A673 (cell line): ENCODE measurements at regions not wholly inside any gene's neighbourhood (a gene's known extent, or its start where the extent isn't known, plus 50 kb on each side); places are given as distances from the start of the nearest gene placed in this dataset.
"Not testable (repeated sequence)": the region's sequence is repeated elsewhere in the genome, so short reads cannot be mapped to it uniquely, and the experiment has no call there.

Experiments
- BruUV-seq: library from RNA; stranded (reverse); fragments of 400-500 nt; replicated peaks from 2 replicates; lab custom pipeline; 2021; lab: Mats Ljungman, UMichigan
- CTCF ChIA-PET: fragments of 300-600 bp; sonication (Branson Sonifier 250); formaldehyde crosslinking; loops from one replicate; lab custom pipeline; 2022; ENCODE audit warnings: antibody characterized with exemption; lab: Charles Lee
- POLR2A ChIA-PET: fragments of 300-600 bp; sonication (Branson Sonifier 250); formaldehyde crosslinking; loops from one replicate; lab custom pipeline; 2022; ENCODE audit warnings: antibody characterized with exemption; ENCODE audit not compliant: low non-redundant PET; lab: Charles Lee
- DNase-seq: peaks from one replicate; pipeline ENCODE4 v3.0.0-alpha.2; 2015; ENCODE audit warnings: low spot score
- H3K27ac ChIP-seq: fragments of 200-600 bp; sonication (generic); 2 replicates; pipeline ENCODE4 v1.5.1; 2016; ENCODE audit warnings: mixed run types, low read depth, mild to moderate bottlenecking, mixed read lengths, antibody characterized with exemption, low read length; ENCODE audit not compliant: poor library complexity, severe bottlenecking
- H3K27me3 ChIP-seq: fragments of 200-600 bp; sonication (generic); replicated peaks from 2 replicates; pipeline ENCODE4 v1.6.1; 2017; ENCODE audit warnings: mixed run types, low read depth, mild to moderate bottlenecking, mixed read lengths, antibody characterized with exemption, low read length; ENCODE audit not compliant: insufficient read depth, poor library complexity
- H3K36me3 ChIP-seq: fragments of 200-600 bp; sonication (generic); 2 replicates; pipeline ENCODE4 v1.6.1; 2016; ENCODE audit warnings: mixed run types, mild to moderate bottlenecking, mixed read lengths, antibody characterized with exemption, low read length; ENCODE audit not compliant: insufficient read depth, poor library complexity, severe bottlenecking
- H3K4me1 ChIP-seq: fragments of 200-600 bp; sonication (generic); 2 replicates; pipeline ENCODE4 v1.6.1; 2017; ENCODE audit warnings: mixed run types, mild to moderate bottlenecking, mixed read lengths, antibody characterized with exemption, low read length; ENCODE audit not compliant: insufficient read depth, poor library complexity, severe bottlenecking
- H3K4me3 ChIP-seq: fragments of 200-600 bp; sonication (generic); 2 replicates; pipeline ENCODE4 v1.5.1; 2016; ENCODE audit warnings: low read depth, mixed run types, mild to moderate bottlenecking, mixed read lengths, low read length; ENCODE audit not compliant: poor library complexity, severe bottlenecking
- H3K9me3 ChIP-seq: fragments of 200-600 bp; sonication (generic); 2 replicates; pipeline ENCODE4 v1.6.1; 2016; ENCODE audit warnings: mixed run types, low read depth, mild to moderate bottlenecking, mixed read lengths, antibody characterized with exemption, low read length; ENCODE audit not compliant: poor library complexity, severe bottlenecking
- EZH2 ChIP-seq: fragments of 200-600 bp; sonication (generic); IDR thresholded peaks from 2 replicates; pipeline ENCODE4 v1.6.1; 2017; ENCODE audit warnings: borderline replicate concordance, low read depth, mild to moderate bottlenecking, mixed read lengths, antibody characterized with exemption, low read length; ENCODE audit not compliant: poor library complexity, severe bottlenecking
- intact Hi-C: fragments of 100-400 bp; cut with micrococcal nuclease; formaldehyde crosslinking; loops from one replicate; pipeline ENCODE4 v1.10.0; 2022; ENCODE audit not compliant: unreplicated experiment
- TF ChIP-seq, protein P1 (sequence below): fragments of 300-800, 200-600 bp; sonication (generic); conservative IDR thresholded peaks from 2 replicates; pipeline ENCODE4 v1.5.1; 2017; ENCODE audit warnings: low read depth, mild to moderate bottlenecking, antibody characterized with exemption, low read length, moderate library complexity, mixed read lengths

DNA sequence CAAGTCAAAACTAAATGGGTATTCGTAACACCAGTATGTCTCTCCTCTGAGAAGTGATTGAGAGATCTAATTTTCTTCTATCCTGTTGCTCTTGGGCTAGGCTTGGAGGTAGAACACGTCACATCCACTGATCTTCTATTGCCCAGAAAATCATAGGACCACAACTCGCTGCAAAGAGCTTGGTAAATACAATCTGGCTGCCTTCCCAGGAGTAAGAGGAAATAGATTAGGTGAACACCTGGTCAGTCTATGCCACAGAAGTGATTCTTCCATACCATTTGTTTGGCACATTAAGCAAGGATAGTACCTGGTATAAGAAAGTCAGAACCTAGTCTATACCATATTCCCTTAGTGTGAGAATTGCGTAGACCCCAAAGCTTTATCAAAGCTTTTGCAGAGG, 129.3 kb upstream of the PHYHIPL start:
- no peak overlapping the region for H3K27ac ChIP-seq
- no peak overlapping the region for H3K4me3 ChIP-seq
- BruUV-seq, result no TSS peak
- ChIA-PET CTCF (no interaction called here), POLR2A (no interaction called here)
- H3K36me3 ChIP-seq, result no peaks in the 10 kb centered on the region
- no peaks in the 10 kb centered on the region for H3K9me3 ChIP-seq
- no peaks in the 10 kb centered on the region for H3K27me3 ChIP-seq
- H3K4me1 ChIP-seq, result no peaks in the 10 kb centered on the region
- TF ChIP-seq, protein P1, sequence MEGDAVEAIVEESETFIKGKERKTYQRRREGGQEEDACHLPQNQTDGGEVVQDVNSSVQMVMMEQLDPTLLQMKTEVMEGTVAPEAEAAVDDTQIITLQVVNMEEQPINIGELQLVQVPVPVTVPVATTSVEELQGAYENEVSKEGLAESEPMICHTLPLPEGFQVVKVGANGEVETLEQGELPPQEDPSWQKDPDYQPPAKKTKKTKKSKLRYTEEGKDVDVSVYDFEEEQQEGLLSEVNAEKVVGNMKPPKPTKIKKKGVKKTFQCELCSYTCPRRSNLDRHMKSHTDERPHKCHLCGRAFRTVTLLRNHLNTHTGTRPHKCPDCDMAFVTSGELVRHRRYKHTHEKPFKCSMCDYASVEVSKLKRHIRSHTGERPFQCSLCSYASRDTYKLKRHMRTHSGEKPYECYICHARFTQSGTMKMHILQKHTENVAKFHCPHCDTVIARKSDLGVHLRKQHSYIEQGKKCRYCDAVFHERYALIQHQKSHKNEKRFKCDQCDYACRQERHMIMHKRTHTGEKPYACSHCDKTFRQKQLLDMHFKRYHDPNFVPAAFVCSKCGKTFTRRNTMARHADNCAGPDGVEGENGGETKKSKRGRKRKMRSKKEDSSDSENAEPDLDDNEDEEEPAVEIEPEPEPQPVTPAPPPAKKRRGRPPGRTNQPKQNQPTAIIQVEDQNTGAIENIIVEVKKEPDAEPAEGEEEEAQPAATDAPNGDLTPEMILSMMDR, result no peak
- TF ChIP-seq EZH2, result no peak
- DNase-seq, result no peak
- intact Hi-C loops, result no loop called here

DNA sequence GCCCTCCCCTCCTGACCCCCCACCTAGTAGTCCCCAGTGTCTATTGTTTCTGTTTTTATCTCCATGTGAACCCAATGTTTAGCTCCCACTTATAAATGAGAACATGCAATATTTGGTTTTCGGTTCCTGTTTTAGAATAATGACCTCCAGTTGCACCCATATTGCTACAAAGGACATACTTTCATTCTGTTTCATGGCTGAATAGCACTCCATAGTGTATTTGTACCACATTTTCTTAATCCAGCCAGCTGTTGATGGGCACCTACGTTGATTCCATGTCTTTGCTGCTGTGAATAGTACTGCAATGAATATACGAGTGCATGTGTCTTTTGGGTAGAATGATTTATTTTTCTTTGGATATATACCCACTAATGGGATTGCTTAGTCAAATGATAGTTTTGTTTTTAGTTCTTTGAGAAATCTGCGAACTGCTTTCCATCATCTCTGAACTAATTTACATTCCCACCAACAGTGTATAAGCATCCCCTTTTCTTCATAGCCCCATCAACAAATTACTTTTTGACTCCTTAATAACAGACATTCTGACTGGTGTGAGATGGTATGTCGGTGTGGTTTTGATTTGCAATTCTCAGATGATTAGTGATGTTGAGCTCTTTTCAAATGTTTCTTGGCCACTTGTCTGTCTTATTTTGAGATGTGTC, 128.4 kb upstream of the PHYHIPL start:
- Histone ChIP-seq H3K27ac (no peak overlapping the region), H3K36me3 (no peaks in the 10 kb centered on the region), H3K4me1 (no peaks in the 10 kb centered on the region), H3K27me3 (no peaks in the 10 kb centered on the region), H3K9me3 (no peaks in the 10 kb centered on the region), H3K4me3 (no peak overlapping the region)
- CTCF ChIA-PET, result no interaction called here
- POLR2A ChIA-PET, result no interaction called here
- intact Hi-C loops, result no loop called here
- TF ChIP-seq EZH2, result no peak
- TF ChIP-seq, protein P1, result no peak
- no TSS peak for BruUV-seq
- no peak for DNase-seq

DNA sequence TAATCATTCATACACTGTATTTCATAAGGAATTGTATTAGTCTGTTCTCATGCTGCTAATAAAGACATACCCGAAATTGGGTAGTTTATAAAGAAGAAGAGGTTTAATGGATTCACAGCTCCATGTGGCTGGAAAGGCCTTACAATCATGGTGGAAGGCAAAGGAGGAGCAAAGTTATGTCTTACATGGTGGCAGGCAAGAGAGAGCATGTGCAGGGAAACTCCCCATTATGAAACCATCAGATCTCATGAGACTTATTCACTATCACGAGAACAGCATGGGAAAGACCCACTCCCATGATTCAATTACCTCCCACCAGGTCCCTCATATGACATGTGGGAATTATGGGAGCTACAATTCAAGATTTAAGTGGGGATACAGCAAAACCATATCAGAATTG, 122.9 kb upstream of the PHYHIPL start:
- intact Hi-C loops, BruUV-seq: not testable (repeated sequence)

DNA sequence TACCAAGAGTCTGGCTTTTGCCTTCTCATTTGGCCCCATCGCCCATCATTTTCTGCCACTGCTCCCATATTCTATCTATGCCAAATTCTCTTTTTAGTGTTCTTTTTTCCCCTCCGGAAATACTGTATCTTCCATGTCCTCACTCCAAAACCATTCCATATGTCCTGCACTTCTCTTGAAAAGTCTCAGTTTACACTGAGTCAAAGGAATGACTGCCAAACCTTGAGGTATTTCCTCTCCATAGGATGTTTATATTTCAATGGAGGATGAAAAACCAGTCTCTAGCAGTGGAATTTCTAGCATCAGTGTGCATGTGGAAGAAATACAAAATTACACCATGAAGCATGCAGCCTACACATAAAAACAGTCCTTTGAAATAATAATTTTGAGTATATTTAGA, 121.4 kb upstream of the PHYHIPL start:
- Histone ChIP-seq H3K9me3 (no peaks in the 10 kb centered on the region), H3K36me3 (no peaks in the 10 kb centered on the region), H3K27me3 (no peaks in the 10 kb centered on the region), H3K4me1 (no peaks in the 10 kb centered on the region), H3K27ac (no peak overlapping the region), H3K4me3 (no peak overlapping the region)
- POLR2A ChIA-PET, result no interaction called here
- intact Hi-C loops, result no loop called here
- no peak for TF ChIP-seq EZH2
- TF ChIP-seq, protein P1, result no peak
- BruUV-seq, result no TSS peak
- CTCF ChIA-PET, result no interaction called here
- DNase-seq, result no peak

More for the DNA sequence above, 122.9 kb upstream of the PHYHIPL start:
- H3K4me1 ChIP-seq, POLR2A ChIA-PET, CTCF ChIA-PET, H3K9me3 ChIP-seq, H3K36me3 ChIP-seq, DNase-seq, H3K27ac ChIP-seq, H3K4me3 ChIP-seq, H3K27me3 ChIP-seq: not testable (repeated sequence)
